ENCODE measurements at regions not wholly inside any gene's neighbourhood (a gene's known extent, or its start where the extent isn't known, plus 50 kb on each side); places are given as distances from the start of the nearest gene placed in this dataset.

DNA sequence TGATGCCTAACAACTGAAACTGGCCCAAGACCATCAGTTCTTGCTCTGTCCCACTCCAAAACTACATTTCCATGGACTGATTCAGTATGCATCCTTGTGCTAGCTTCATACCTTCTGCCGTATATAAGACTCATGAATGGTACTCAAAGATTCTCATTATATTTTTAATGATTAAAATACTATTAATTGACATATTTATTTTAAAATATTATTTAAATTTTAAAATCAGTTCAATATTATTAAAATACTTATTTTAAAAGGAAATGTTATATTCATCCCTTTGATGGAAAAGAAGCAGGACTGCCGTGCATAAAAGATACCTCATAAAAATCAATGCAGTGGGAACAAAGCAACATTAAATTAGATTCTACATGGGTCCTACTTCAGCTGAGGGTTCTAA is 153.4 kb downstream of the AXIN2 start:
- H3K27me3 ChIP-seq: no peaks in the 10 kb centered on the region
- no peak overlapping the region for H3K27ac ChIP-seq
- H3K4me3 ChIP-seq: no peak overlapping the region
- no peaks in the 10 kb centered on the region for H3K9me3 ChIP-seq (ENCODE audit: low read depth)
- TF ChIP-seq, protein P1, sequence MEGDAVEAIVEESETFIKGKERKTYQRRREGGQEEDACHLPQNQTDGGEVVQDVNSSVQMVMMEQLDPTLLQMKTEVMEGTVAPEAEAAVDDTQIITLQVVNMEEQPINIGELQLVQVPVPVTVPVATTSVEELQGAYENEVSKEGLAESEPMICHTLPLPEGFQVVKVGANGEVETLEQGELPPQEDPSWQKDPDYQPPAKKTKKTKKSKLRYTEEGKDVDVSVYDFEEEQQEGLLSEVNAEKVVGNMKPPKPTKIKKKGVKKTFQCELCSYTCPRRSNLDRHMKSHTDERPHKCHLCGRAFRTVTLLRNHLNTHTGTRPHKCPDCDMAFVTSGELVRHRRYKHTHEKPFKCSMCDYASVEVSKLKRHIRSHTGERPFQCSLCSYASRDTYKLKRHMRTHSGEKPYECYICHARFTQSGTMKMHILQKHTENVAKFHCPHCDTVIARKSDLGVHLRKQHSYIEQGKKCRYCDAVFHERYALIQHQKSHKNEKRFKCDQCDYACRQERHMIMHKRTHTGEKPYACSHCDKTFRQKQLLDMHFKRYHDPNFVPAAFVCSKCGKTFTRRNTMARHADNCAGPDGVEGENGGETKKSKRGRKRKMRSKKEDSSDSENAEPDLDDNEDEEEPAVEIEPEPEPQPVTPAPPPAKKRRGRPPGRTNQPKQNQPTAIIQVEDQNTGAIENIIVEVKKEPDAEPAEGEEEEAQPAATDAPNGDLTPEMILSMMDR (IDR thresholded peaks at IDR 0.05; ENCODE audit: low read depth, low read length): no peak
- H3K4me1 ChIP-seq (ENCODE audit: low read depth): no peaks in the 10 kb centered on the region
- H3K36me3 ChIP-seq: no peaks in the 10 kb centered on the region
- DNase-seq (ENCODE audit: low read depth in 1 of 2, low spot score in 1 of 2): no peak

DNA sequence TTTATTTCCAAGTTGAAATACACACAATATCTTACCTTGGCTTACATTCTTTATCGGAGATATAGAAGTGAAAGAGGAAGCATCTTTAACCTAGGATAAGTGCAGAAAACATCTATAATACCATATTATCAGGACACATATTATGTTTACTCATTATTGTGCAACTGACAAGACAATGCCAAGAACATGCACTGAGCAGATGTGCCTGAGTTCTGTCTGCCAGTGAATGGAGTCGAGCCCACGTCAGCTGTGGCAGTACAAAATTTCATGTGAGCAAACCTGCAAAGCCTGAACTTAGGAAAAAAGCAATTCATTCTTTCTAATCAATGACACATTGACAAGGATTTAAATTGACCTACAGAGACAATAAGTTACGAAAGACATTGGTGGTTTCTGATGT is 154.4 kb downstream of the AXIN2 start:
- Histone ChIP-seq H3K4me3 (no peak overlapping the region), H3K9me3 (ENCODE audit: low read depth) (no peaks in the 10 kb centered on the region), H3K27ac (no peak overlapping the region), H3K27me3 (no peaks in the 10 kb centered on the region), H3K36me3 (no peaks in the 10 kb centered on the region), H3K4me1 (ENCODE audit: low read depth) (no peaks in the 10 kb centered on the region)
- TF ChIP-seq, protein P1 (IDR thresholded peaks at IDR 0.05; ENCODE audit: low read depth, low read length): no peak
- peak in 1 of 2 donors; percentile 50 for DNase-seq (ENCODE audit: low read depth in 1 of 2, low spot score in 1 of 2)

DNA sequence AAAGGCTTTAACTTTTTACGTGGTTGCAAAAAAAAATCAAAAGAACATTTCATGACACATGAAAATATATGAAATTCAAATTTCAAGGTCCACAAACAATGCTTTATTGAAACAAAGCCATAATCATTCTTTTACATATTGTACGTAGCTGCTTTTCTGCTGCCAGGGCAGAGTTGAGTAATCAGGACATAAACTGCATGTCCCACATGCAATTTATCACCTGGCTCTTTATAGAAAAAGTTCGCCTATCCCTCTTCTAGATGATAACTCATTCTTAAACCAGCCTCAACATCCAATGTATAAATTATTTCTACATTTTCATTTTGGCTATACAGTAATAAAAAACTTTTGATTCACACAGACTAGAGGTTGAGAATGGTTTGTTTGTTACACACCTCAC is 154.9 kb downstream of the AXIN2 start:
- DNase-seq (ENCODE audit: low read depth in 1 of 2, low spot score in 1 of 2): no peak
- Histone ChIP-seq H3K9me3 (ENCODE audit: low read depth) (no peaks in the 10 kb centered on the region), H3K4me1 (ENCODE audit: low read depth) (no peaks in the 10 kb centered on the region), H3K36me3 (no peaks in the 10 kb centered on the region), H3K27me3 (no peaks in the 10 kb centered on the region), H3K4me3 (no peak overlapping the region), H3K27ac (no peak overlapping the region)
- TF ChIP-seq, protein P1 (IDR thresholded peaks at IDR 0.05; ENCODE audit: low read depth, low read length): no peak

DNA sequence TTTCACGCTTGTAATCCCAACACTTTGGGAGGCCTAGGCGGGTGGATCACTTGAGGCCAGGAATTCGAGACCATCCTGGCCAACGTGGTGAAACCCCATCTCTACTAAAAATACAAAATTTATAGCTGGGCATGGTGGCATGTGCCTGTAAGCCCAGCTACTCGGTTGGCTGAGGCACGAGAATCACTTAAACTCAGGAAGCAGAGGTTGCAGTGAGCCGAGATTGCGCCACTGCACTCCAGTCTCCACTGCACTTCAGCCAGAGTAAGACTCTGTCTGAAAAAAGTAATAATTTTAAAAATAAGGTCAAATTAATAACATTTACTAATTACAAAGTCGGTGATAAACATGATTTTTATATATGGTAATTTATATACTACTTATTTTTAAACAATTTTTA is 155.9 kb downstream of the AXIN2 start:
- no peak overlapping the region for H3K27ac ChIP-seq
- H3K36me3 ChIP-seq: no peaks in the 10 kb centered on the region
- H3K4me3 ChIP-seq: no peak overlapping the region
- no peaks in the 10 kb centered on the region for H3K27me3 ChIP-seq
- DNase-seq (ENCODE audit: low read depth in 1 of 2, low spot score in 1 of 2): no peak
- H3K9me3 ChIP-seq (ENCODE audit: low read depth): no peaks in the 10 kb centered on the region
- TF ChIP-seq, protein P1 (IDR thresholded peaks at IDR 0.05; ENCODE audit: low read depth, low read length): no peak
- no peaks in the 10 kb centered on the region for H3K4me1 ChIP-seq (ENCODE audit: low read depth)

DNA sequence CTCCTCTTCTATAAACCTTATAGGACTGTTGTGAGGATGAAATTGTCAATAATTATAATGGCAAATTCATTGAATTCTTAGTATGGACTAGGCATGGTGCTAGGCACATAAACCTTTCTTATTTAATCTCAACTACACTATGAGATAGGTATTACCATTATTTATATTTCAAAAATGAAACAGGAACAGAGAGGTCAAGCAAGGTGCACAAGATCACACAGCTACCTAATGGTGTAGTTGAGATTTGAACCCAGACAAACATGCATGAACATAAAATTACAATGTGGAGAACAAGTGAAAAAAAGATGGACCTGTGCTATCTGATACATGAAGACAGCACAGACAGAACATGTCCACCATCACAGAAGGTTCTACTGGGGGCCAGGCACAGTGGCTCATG is 156.7 kb downstream of the AXIN2 start:
- no peak for DNase-seq (ENCODE audit: low read depth in 1 of 2, low spot score in 1 of 2)
- no peaks in the 10 kb centered on the region for H3K36me3 ChIP-seq
- no peak overlapping the region for H3K27ac ChIP-seq
- no peaks in the 10 kb centered on the region for H3K27me3 ChIP-seq
- H3K4me1 ChIP-seq (ENCODE audit: low read depth): no peaks in the 10 kb centered on the region
- H3K9me3 ChIP-seq (ENCODE audit: low read depth): no peaks in the 10 kb centered on the region
- H3K4me3 ChIP-seq: no peak overlapping the region
- TF ChIP-seq, protein P1 (IDR thresholded peaks at IDR 0.05; ENCODE audit: low read depth, low read length): no peak

DNA sequence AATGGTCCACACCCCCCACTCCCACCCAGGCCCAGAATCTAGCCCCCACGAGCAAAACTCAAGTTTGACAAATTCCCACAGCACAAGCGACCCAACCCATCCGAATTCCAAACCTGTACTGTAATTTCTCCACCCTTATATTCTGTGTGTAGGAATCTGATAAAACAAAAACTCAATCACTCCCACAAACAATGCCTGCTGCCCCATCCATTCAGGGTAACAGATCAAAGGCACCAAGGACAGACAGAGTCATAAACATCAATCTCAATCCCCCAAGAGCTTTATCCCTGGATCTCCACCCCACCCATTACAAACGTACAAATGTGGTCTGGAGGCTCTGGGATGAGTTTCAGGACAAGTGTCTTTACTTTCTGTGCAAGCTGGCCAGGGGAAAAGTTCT is 157.8 kb downstream of the AXIN2 start:
- H3K27me3 ChIP-seq: no peaks in the 10 kb centered on the region
- no peaks in the 10 kb centered on the region for H3K36me3 ChIP-seq
- TF ChIP-seq, protein P1 (IDR thresholded peaks at IDR 0.05; ENCODE audit: low read depth, low read length): no peak
- DNase-seq (ENCODE audit: low read depth in 1 of 2, low spot score in 1 of 2): no peak
- H3K4me3 ChIP-seq: no peak overlapping the region
- H3K4me1 ChIP-seq (ENCODE audit: low read depth): no peaks in the 10 kb centered on the region
- no peaks in the 10 kb centered on the region for H3K9me3 ChIP-seq (ENCODE audit: low read depth)
- no peak overlapping the region for H3K27ac ChIP-seq

Measured in cardiac muscle cell (in vitro differentiated cells and primary cell).